MM.1S (cell line): ENCODE measurements at regions not wholly inside any gene's neighbourhood (a gene's known extent, or its start where the extent isn't known, plus 50 kb on each side); places are given as distances from the start of the nearest gene placed in this dataset.

Source experiments
- DNase-seq: peaks from one replicate; pipeline ENCODE4 v3.0.0-alpha.2; 2015
- H2AFZ ChIP-seq: fragments of 300-600 bp; sonication (generic); 2 replicates; pipeline ENCODE4 v1.6.0; 2016; ENCODE audit warnings: antibody characterized with exemption, low read length
- H3F3A ChIP-seq: fragments of 300-600 bp; sonication (generic); 2 replicates; pipeline ENCODE4 v1.6.1; 2016; ENCODE audit warnings: mild to moderate bottlenecking, antibody characterized with exemption, low read length, moderate library complexity, mixed read lengths; ENCODE audit not compliant: insufficient read depth
- H3K27ac ChIP-seq: fragments of 300-600 bp; sonication (generic); 2 replicates; pipeline ENCODE4 v1.5.1; 2016; ENCODE audit warnings: mild to moderate bottlenecking, low read length
- H3K27me3 ChIP-seq: fragments of 300-600 bp; sonication (generic); replicated peaks from 2 replicates; pipeline ENCODE4 v1.6.0; 2016; ENCODE audit warnings: low read length; ENCODE audit not compliant: insufficient read depth
- H3K36me3 ChIP-seq: fragments of 300-600 bp; sonication (generic); replicated peaks from 2 replicates; pipeline ENCODE4 v1.6.1; 2016; ENCODE audit warnings: mild to moderate bottlenecking, low read length, mixed read lengths; ENCODE audit not compliant: insufficient read depth
- H3K4me1 ChIP-seq: fragments of 300-600 bp; sonication (generic); 2 replicates; pipeline ENCODE4 v1.6.1; 2016; ENCODE audit warnings: low read length, mixed read lengths
- H3K4me2 ChIP-seq: fragments of 300-600 bp; sonication (generic); 2 replicates; pipeline ENCODE4 v1.6.0; 2016; ENCODE audit warnings: low read depth, low read length
- H3K4me3 ChIP-seq: fragments of 300-600 bp; sonication (generic); 2 replicates; pipeline ENCODE4 v1.5.1; 2016; ENCODE audit warnings: low read length, mixed read lengths
- H3K79me2 ChIP-seq: fragments of 300-600 bp; sonication (generic); 2 replicates; pipeline ENCODE4 v1.6.1; 2016; ENCODE audit warnings: mixed run types, low read length, mixed read lengths
- H3K9ac ChIP-seq: fragments of 300-600 bp; sonication (generic); 2 replicates; pipeline ENCODE4 v1.6.1; 2016; ENCODE audit warnings: low read length, mixed read lengths
- H3K9me2 ChIP-seq: fragments of 300-600 bp; sonication (generic); replicated peaks from 2 replicates; pipeline ENCODE4 v1.6.1; 2016; ENCODE audit warnings: mild to moderate bottlenecking, low read length, mixed read lengths; ENCODE audit not compliant: insufficient read depth
- H3K9me3 ChIP-seq: fragments of 300-600 bp; sonication (generic); replicated peaks from 2 replicates; pipeline ENCODE4 v1.6.1; 2016; ENCODE audit warnings: mild to moderate bottlenecking, low read length, mixed read lengths; ENCODE audit not compliant: insufficient read depth
- H4K20me1 ChIP-seq: fragments of 300-600 bp; sonication (generic); 2 replicates; pipeline ENCODE4 v1.6.1; 2016; ENCODE audit warnings: mild to moderate bottlenecking, low read length, moderate library complexity, mixed read lengths; ENCODE audit not compliant: insufficient read depth
- EZH2 ChIP-seq: fragments of 300-600 bp; sonication (generic); optimal IDR thresholded peaks from 2 replicates; pipeline ENCODE3; 2017; ENCODE audit warnings: low read depth, mild to moderate bottlenecking, antibody characterized with exemption, low read length, mixed read lengths
- EZH2phosphoT487 ChIP-seq: fragments of 300-600 bp; sonication (generic); IDR thresholded peaks from 2 replicates; pipeline ENCODE4 v1.6.1; 2018; ENCODE audit warnings: antibody characterized with exemption, low read length
- TF ChIP-seq, protein P1 (sequence below): fragments of 300-600 bp; sonication (generic); IDR thresholded peaks from 2 replicates; pipeline ENCODE4 v1.5.1; 2016; ENCODE audit warnings: antibody characterized with exemption, low read length, mixed read lengths

DNA sequence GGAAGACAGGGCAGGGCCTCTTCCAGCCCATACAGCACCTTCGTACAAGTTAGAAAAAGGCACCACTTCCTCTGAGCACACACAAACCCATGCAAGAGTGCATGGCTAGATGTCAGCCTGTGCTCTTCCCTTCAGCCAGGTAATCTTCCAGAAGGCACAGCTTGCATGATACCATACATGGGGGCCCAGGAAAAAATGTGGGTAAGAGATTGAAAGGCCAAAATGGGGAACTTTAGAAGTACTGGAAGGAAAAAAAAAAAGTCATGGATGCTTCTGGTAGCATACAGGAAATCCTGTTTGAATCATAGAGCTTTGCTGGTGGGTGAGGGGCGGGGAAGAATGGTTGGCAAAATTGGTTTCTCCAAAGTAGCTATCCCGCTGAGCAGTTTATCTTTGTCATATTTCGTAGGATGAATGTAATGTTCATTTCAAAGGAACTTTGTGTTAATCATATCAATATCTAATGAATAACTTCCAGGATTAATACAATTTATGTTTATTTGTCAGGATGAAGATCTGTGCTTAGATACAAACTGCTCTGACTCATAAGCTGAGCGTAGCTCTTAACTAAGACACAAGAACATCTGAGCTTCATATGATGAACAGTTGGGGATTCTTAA is 78.2 kb upstream of the MAP3K1 start:
- Histone ChIP-seq H3K9ac (no peak overlapping the region), H3K9me3 (no peaks in the 10 kb centered on the region), H4K20me1 (no peaks in the 10 kb centered on the region), H3K27me3 (no peaks in the 10 kb centered on the region), H3F3A (no peaks in the 10 kb centered on the region), H3K36me3 (no peaks in the 10 kb centered on the region), H3K9me2 (no peaks in the 10 kb centered on the region), H3K4me3 (no peak overlapping the region), H3K4me2 (peak overlapping the region; percentile 62), H2AFZ (peak overlapping the region; percentile 70; the same call in 1 of the 2 replicates), H3K4me1 (peaks cover 34% of the 10 kb centered on the region), H3K79me2 (no peaks in the 10 kb centered on the region), H3K27ac (peak overlapping the region; percentile 64; the same call in 1 of the 2 replicates)
- TF ChIP-seq EZH2phosphoT487 (no peak), EZH2 (no peak)
- TF ChIP-seq, protein P1, sequence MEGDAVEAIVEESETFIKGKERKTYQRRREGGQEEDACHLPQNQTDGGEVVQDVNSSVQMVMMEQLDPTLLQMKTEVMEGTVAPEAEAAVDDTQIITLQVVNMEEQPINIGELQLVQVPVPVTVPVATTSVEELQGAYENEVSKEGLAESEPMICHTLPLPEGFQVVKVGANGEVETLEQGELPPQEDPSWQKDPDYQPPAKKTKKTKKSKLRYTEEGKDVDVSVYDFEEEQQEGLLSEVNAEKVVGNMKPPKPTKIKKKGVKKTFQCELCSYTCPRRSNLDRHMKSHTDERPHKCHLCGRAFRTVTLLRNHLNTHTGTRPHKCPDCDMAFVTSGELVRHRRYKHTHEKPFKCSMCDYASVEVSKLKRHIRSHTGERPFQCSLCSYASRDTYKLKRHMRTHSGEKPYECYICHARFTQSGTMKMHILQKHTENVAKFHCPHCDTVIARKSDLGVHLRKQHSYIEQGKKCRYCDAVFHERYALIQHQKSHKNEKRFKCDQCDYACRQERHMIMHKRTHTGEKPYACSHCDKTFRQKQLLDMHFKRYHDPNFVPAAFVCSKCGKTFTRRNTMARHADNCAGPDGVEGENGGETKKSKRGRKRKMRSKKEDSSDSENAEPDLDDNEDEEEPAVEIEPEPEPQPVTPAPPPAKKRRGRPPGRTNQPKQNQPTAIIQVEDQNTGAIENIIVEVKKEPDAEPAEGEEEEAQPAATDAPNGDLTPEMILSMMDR, result no peak
- DNase-seq, result no peak

DNA sequence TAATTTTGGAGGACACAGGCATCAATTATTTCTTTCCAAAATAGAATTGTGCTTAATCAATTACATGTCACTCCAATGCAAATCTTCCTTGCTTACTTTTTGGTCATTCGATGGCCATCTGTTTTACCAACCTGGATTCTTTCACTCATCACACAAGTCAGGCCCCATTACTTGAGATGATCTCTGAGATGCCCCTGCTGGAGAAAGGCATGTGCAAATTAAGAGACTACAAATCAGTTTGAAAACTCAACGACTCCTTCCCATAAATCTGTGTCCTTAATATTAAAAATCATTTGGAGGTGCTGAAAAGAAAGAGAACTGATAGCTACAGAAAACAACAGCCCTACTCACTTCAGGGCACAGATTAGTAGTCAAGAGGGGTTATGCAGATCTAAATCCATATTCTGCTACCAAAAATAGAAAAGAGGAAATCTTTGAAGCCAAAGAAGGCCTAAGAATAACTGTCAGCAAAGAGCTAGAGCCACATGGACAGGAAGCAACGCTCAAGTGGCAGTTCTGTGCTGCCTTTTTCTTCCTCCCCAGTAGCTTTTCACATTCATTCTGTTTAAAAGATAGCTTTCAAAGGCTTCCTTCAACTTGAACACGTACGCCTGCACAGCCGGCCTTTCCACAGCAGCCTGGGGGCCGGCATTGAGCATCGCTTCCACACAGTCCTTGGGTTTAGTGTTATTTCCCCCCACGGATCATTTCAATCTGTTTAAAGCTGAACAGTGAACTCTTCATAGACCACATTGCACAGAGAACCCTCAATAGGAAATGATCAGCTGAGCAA is 79.3 kb upstream of the MAP3K1 start:
- peak overlapping the region; percentile 25; the same call in 1 of the 2 replicates for H3K9ac ChIP-seq
- no peaks in the 10 kb centered on the region for H3K27me3 ChIP-seq
- peak overlapping the region; percentile 64 for H3K27ac ChIP-seq
- no peak overlapping the region for H3K4me3 ChIP-seq
- no peaks in the 10 kb centered on the region for H3F3A ChIP-seq
- peaks cover 34% of the 10 kb centered on the region for H3K4me1 ChIP-seq
- H2AFZ ChIP-seq, result peak overlapping the region; percentile 70
- no peaks in the 10 kb centered on the region for H3K9me3 ChIP-seq
- H3K4me2 ChIP-seq, result peak overlapping the region; percentile 62
- H4K20me1 ChIP-seq, result no peaks in the 10 kb centered on the region
- DNase-seq, result peak; percentile 69
- no peak for TF ChIP-seq EZH2
- no peak for TF ChIP-seq EZH2phosphoT487
- TF ChIP-seq, protein P1, result peak; percentile 18
- H3K9me2 ChIP-seq, result no peaks in the 10 kb centered on the region
- H3K36me3 ChIP-seq, result no peaks in the 10 kb centered on the region
- no peaks in the 10 kb centered on the region for H3K79me2 ChIP-seq

DNA sequence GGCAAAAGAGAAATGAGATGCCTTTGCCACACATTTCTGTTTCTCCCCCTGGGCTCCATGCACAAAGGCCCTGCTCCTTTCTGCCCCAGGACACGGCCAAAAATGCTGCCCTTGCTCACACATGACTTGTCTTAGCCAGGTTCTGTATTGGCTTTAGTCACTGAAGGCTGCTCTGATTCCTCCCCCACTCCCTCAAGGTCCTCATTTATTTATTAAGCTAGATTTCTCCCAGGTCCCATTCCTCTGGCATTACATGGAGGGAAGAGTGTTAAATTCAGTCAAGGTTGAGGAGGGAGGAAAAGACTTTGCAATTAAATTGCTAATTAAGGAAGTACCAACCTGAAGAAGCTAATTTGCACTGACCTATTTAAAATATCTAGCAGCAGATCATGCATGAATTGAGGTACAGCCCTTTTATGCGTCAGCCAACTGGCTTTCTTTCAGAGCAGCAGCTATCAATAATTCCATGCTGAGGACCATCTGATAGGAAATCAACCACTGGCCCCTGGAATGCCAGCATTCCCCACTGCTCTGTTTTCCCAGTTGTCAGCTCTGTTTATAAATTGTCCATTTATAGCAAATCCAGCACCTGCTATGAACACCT is 81.2 kb upstream of the MAP3K1 start:
- H3K4me1 ChIP-seq, result peaks cover 34% of the 10 kb centered on the region
- no peak overlapping the region for H3K4me3 ChIP-seq
- H4K20me1 ChIP-seq, result no peaks in the 10 kb centered on the region
- H3K9me3 ChIP-seq, result no peaks in the 10 kb centered on the region
- H3K9ac ChIP-seq, result no peak overlapping the region
- H3K4me2 ChIP-seq, result no peak overlapping the region
- H3K79me2 ChIP-seq, result no peaks in the 10 kb centered on the region
- no peaks in the 10 kb centered on the region for H3K27me3 ChIP-seq
- H3K36me3 ChIP-seq, result no peaks in the 10 kb centered on the region
- no peaks in the 10 kb centered on the region for H3F3A ChIP-seq
- TF ChIP-seq EZH2 (no peak), EZH2phosphoT487 (no peak)
- TF ChIP-seq, protein P1, result no peak
- DNase-seq, result no peak
- no peaks in the 10 kb centered on the region for H3K9me2 ChIP-seq
- no peak overlapping the region for H3K27ac ChIP-seq
- no peak overlapping the region for H2AFZ ChIP-seq
